ENCODE measurements at regions not wholly inside any gene's neighbourhood (a gene's known extent, or its start where the extent isn't known, plus 50 kb on each side); places are given as distances from the start of the nearest gene placed in this dataset.
"Not testable (repeated sequence)": the region's sequence is repeated elsewhere in the genome, so short reads cannot be mapped to it uniquely, and the experiment has no call there.

- BruUV-seq (replicated peaks): no TSS peak
- no peak overlapping the region for H3K9ac ChIP-seq (ENCODE audit: insufficient read depth, low read depth, low read length)
- no peaks in the 10 kb centered on the region for H3K79me2 ChIP-seq (ENCODE audit: insufficient read depth, low read length)
- ChIA-PET POLR2A (no interaction called here), CTCF (ENCODE audit: low intra/inter-chr PET ratio, low total read pairs) (no interaction called here)
- 90% methylated on average over 2 of the region's 29 CpGs for WGBS (ENCODE audit: low lambda C conversion rate)
- DNase-seq (ENCODE audit: low spot score) (no peak), ATAC-seq (no peak), FAIRE-seq (no peak)
- H3K36me3 ChIP-seq (replicated peaks in 1 of 2; ENCODE audit: control insufficient read depth in 1 of 2, insufficient read depth in 2 of 2, low read length in 2 of 2): no peaks in the 10 kb centered on the region
- no peaks in the 10 kb centered on the region; a peak in 1 of 5 replicates for H3K27me3 ChIP-seq (ENCODE audit: control insufficient read depth in 1 of 2, insufficient read depth in 2 of 2, low read length in 2 of 2)
- no peaks in the 10 kb centered on the region for H3K4me1 ChIP-seq (ENCODE audit: insufficient read depth, low read length)
- peaks cover 2% of the 10 kb centered on the region; the same call in 1 of the 2 replicates for H3K9me3 ChIP-seq (ENCODE audit: low read length)
- TF ChIP-seq IKZF5 (CRISPR knock-in tag; IDR thresholded peaks at IDR 0.05) (no peak), ZNF83 (CRISPR knock-in tag; IDR thresholded peaks at IDR 0.05; ENCODE audit: borderline replicate concordance) (no peak)
- H3K4me2 ChIP-seq (ENCODE audit: low read depth, low read length): no peak overlapping the region
- no peak overlapping the region for H2AFZ ChIP-seq (ENCODE audit: low read length)
- H3K4me3 ChIP-seq (replicated peaks in 1 of 3; ENCODE audit: insufficient read depth in 1 of 3, low read depth in 2 of 3, low read length in 3 of 3): no peak overlapping the region
- intact Hi-C loops (cut with micrococcal nuclease; ENCODE audit: unreplicated experiment): no loop called here
- H3K27ac ChIP-seq (ENCODE audit: extremely low read length, insufficient read depth, low read length): no peak overlapping the region
- no peaks in the 10 kb centered on the region for H4K20me1 ChIP-seq (ENCODE audit: insufficient read depth, low read length)
- in situ Hi-C loops (cut with HindIII; ENCODE audit: extremely low pct_ligation_motif_present, low pct_unique_long_range_greater_than_20kb): no loop called here
These were observed 723.8 kb downstream of the DIAPH3 start for GRCh38 chr13:59439776-59440428.

GRCh38 chr13:59441068-59441467 is 722.7 kb downstream of the DIAPH3 start:
- ATAC-seq; CTCF ChIA-PET (ENCODE audit: low intra/inter-chr PET ratio, low total read pairs); H3K36me3 ChIP-seq (replicated peaks in 1 of 2; ENCODE audit: control insufficient read depth in 1 of 2, insufficient read depth in 2 of 2, low read length in 2 of 2); in situ Hi-C loops (cut with HindIII; ENCODE audit: extremely low pct_ligation_motif_present, low pct_unique_long_range_greater_than_20kb); H3K27ac ChIP-seq (ENCODE audit: extremely low read length, insufficient read depth, low read length); H3K79me2 ChIP-seq (ENCODE audit: insufficient read depth, low read length); H3K27me3 ChIP-seq (ENCODE audit: control insufficient read depth in 1 of 2, insufficient read depth in 2 of 2, low read length in 2 of 2); H3K4me2 ChIP-seq (ENCODE audit: low read depth, low read length); BruUV-seq (replicated peaks); H3K4me3 ChIP-seq (replicated peaks in 1 of 3; ENCODE audit: insufficient read depth in 1 of 3, low read depth in 2 of 3, low read length in 3 of 3); H3K9ac ChIP-seq (ENCODE audit: insufficient read depth, low read depth, low read length); POLR2A ChIA-PET; H2AFZ ChIP-seq (ENCODE audit: low read length); H3K4me1 ChIP-seq (ENCODE audit: insufficient read depth, low read length); DNase-seq (ENCODE audit: low spot score); H3K9me3 ChIP-seq (ENCODE audit: low read length); H4K20me1 ChIP-seq (ENCODE audit: insufficient read depth, low read length); intact Hi-C loops (cut with micrococcal nuclease; ENCODE audit: unreplicated experiment); FAIRE-seq: not testable (repeated sequence)
- WGBS (ENCODE audit: low lambda C conversion rate): 42% methylated on average over 13 of the region's 13 CpGs

Measured in HepG2 (cell line).